NCI-H82 (cell line): ENCODE measurements at regions not wholly inside any gene's neighbourhood (a gene's known extent, or its start where the extent isn't known, plus 50 kb on each side); places are given as distances from the start of the nearest gene placed in this dataset.
"Not testable (repeated sequence)": the region's sequence is repeated elsewhere in the genome, so short reads cannot be mapped to it uniquely, and the experiment has no call there.

Source experiments
- DNase-seq: peaks from one replicate; lab custom pipeline; 2025; lab: John Stamatoyannopoulos, UW

- not testable (repeated sequence) for DNase-seq
Observed at GRCh38 chr6:106723419-106723818, 94.0 kb downstream of the QRSL1 start.

GRCh38 chr6:106721189-106721588, 91.8 kb downstream of the QRSL1 start:
- DNase-seq = not testable (repeated sequence)
